Omental fat pad (tissue), 3 donors: ENCODE measurements at regions not wholly inside any gene's neighbourhood (a gene's known extent, or its start where the extent isn't known, plus 50 kb on each side); places are given as distances from the start of the nearest gene placed in this dataset.

Experiments used
- ATAC-seq: fragments of 150-250 bp; one replicate; pipeline ENCODE4 v1.9.1; 2016; ENCODE audit warnings: mild to moderate bottlenecking, moderate library complexity; ENCODE audit not compliant: low FRiP score
- DNase-seq: peaks from one replicate; pipeline ENCODE4 v3.0.0-alpha.2; 2019; ENCODE audit warnings: low spot score
- TF ChIP-seq, protein P1 (sequence below), 3 donors: fragments of 450-650 bp; IDR thresholded peaks; one replicate each; pipeline ENCODE4 v1.5.1; 2016 to 2017; ENCODE audit warnings: antibody characterized with exemption in 3 of 3, mild to moderate bottlenecking in 3 of 3, moderate library complexity in 2 of 3

- ATAC-seq (no peak), DNase-seq (no peak)
- TF ChIP-seq, protein P1, sequence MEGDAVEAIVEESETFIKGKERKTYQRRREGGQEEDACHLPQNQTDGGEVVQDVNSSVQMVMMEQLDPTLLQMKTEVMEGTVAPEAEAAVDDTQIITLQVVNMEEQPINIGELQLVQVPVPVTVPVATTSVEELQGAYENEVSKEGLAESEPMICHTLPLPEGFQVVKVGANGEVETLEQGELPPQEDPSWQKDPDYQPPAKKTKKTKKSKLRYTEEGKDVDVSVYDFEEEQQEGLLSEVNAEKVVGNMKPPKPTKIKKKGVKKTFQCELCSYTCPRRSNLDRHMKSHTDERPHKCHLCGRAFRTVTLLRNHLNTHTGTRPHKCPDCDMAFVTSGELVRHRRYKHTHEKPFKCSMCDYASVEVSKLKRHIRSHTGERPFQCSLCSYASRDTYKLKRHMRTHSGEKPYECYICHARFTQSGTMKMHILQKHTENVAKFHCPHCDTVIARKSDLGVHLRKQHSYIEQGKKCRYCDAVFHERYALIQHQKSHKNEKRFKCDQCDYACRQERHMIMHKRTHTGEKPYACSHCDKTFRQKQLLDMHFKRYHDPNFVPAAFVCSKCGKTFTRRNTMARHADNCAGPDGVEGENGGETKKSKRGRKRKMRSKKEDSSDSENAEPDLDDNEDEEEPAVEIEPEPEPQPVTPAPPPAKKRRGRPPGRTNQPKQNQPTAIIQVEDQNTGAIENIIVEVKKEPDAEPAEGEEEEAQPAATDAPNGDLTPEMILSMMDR (IDR thresholded peaks at IDR 0.05): no peak
Observed at GRCh38 chr1:95467036-95467435, 233.0 kb downstream of the RWDD3 start.

DNA sequence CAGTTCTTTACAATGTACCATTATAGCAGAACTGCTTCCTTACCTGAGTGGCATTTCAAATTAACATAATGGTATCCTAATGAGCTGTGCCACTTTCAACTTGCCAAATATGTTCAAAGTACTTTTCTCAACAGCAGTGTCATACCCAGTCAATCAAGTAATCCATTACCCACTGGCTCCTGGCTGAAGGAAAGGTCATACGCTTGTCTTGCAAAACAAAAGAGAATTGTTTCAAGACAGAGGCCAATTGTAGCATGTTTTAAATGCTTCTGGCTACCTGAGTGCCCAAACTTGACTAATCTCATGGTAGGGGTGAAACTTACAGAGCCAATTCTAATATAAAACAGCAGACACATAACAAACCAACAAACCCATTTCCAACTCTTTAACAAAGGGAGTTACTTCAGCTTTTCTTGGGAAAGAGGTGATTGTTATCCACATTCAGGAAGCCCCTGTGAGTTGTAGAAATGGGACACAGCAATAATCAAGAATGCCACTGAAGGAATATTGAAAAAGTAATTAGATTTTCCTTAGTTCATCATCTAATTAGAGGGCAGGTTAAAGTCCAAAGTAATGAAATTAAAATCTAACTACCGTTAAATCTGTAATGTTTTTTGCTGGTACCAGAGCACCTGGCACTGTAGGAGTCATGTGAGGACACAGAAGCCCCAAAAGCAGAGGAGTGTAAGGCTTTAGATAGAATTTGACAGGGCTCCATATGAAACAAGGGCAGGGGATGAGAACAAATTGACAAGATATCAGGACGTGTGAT is 241.9 kb downstream of the RWDD3 start:
- no peak for DNase-seq
- ATAC-seq: no peak
- TF ChIP-seq, protein P1 (IDR thresholded peaks at IDR 0.05): no peak

- ATAC-seq: no peak
- no peak for DNase-seq
- TF ChIP-seq, protein P1 (IDR thresholded peaks at IDR 0.05): no peak
Observed at GRCh38 chr1:95496307-95496706, 262.3 kb downstream of the RWDD3 start.

- ATAC-seq: no peak
- no peak for DNase-seq
- TF ChIP-seq, protein P1 (IDR thresholded peaks at IDR 0.05): no peak
Observed at GRCh38 chr1:95496773-95497172, 262.8 kb downstream of the RWDD3 start.

GRCh38 chr1:95497566-95497965 is 263.6 kb downstream of the RWDD3 start:
- TF ChIP-seq, protein P1 (IDR thresholded peaks at IDR 0.05): no peak
- ATAC-seq: no peak

GRCh38 chr1:95503278-95504030 is 269.4 kb downstream of the RWDD3 start:
- ATAC-seq (no peak), DNase-seq (no peak)
- TF ChIP-seq, protein P1 (IDR thresholded peaks at IDR 0.05): no peak

More at GRCh38 chr1:95497566-95497965, 263.6 kb downstream of the RWDD3 start:
- no peak for DNase-seq
